HCEC 1CT (cell line): ENCODE measurements at regions not wholly inside any gene's neighbourhood (a gene's known extent, or its start where the extent isn't known, plus 50 kb on each side); places are given as distances from the start of the nearest gene placed in this dataset.

Source experiments
- DNase-seq: peaks from one replicate; pipeline ENCODE4 v3.0.0-alpha.2; 2017

- DNase-seq: no peak
These were observed 50.9 kb upstream of the CPNE8 start for GRCh38 chr12:38956337-38956736.
